Activated naive CD8-positive, alpha-beta T cell (primary cell): ENCODE measurements at regions not wholly inside any gene's neighbourhood (a gene's known extent, or its start where the extent isn't known, plus 50 kb on each side); places are given as distances from the start of the nearest gene placed in this dataset.
"Not testable (repeated sequence)": the region's sequence is repeated elsewhere in the genome, so short reads cannot be mapped to it uniquely, and the experiment has no call there.

ENCODE experiments used
- H3K27ac Mint-ChIP-seq: one replicate; pipeline ENCODE4 v1.8.0; 2021; ENCODE audit warnings: mixed read lengths
- H3K27me3 Mint-ChIP-seq: one replicate; pipeline ENCODE4 v1.8.0; 2021; ENCODE audit warnings: mixed read lengths
- H3K36me3 Mint-ChIP-seq: one replicate; pipeline ENCODE4 v1.8.0; 2021; ENCODE audit warnings: mixed read lengths
- H3K4me1 Mint-ChIP-seq: one replicate; pipeline ENCODE4 v1.8.0; 2021; ENCODE audit warnings: low read depth, mixed read lengths
- H3K4me3 Mint-ChIP-seq: one replicate; pipeline ENCODE4 v1.8.0; 2021; ENCODE audit warnings: mild to moderate bottlenecking, mixed read lengths
- H3K9me3 Mint-ChIP-seq: one replicate; pipeline ENCODE4 v1.8.0; 2021; ENCODE audit warnings: low read depth, mixed read lengths

GRCh38 chr15:69862540-69862939 is 235.2 kb downstream of the TLE3 start:
- H3K27me3 Mint-ChIP-seq: peaks cover 1% of the 10 kb centered on the region
- peaks cover 13% of the 10 kb centered on the region for H3K4me1 Mint-ChIP-seq
- peaks cover 4% of the 10 kb centered on the region for H3K36me3 Mint-ChIP-seq
- H3K4me3 Mint-ChIP-seq: no peak overlapping the region
- H3K9me3 Mint-ChIP-seq: no peaks in the 10 kb centered on the region
- no peak overlapping the region for H3K27ac Mint-ChIP-seq

GRCh38 chr15:69863446-69863845 is 234.3 kb downstream of the TLE3 start:
- no peak overlapping the region for H3K4me3 Mint-ChIP-seq
- peaks cover 4% of the 10 kb centered on the region for H3K36me3 Mint-ChIP-seq
- peaks cover 1% of the 10 kb centered on the region for H3K27me3 Mint-ChIP-seq
- no peak overlapping the region for H3K27ac Mint-ChIP-seq
- no peaks in the 10 kb centered on the region for H3K9me3 Mint-ChIP-seq
- peaks cover 7% of the 10 kb centered on the region for H3K4me1 Mint-ChIP-seq

- Mint-ChIP-seq H3K4me1 (peaks cover 3% of the 10 kb centered on the region), H3K27ac (no peak overlapping the region), H3K9me3 (no peaks in the 10 kb centered on the region), H3K27me3 (peaks cover under 1% of the 10 kb centered on the region), H3K36me3 (peaks cover 4% of the 10 kb centered on the region), H3K4me3 (no peak overlapping the region)
Observed at GRCh38 chr15:69865369-69865768, 232.3 kb downstream of the TLE3 start.

GRCh38 chr15:69868756-69869155 is 229.0 kb downstream of the TLE3 start:
- no peaks in the 10 kb centered on the region for H3K4me1 Mint-ChIP-seq
- H3K27me3 Mint-ChIP-seq: no peaks in the 10 kb centered on the region
- H3K36me3 Mint-ChIP-seq: peaks cover 6% of the 10 kb centered on the region

GRCh38 chr15:69869291-69869690 is 228.4 kb downstream of the TLE3 start:
- Mint-ChIP-seq H3K4me1 (no peaks in the 10 kb centered on the region), H3K36me3 (peaks cover 5% of the 10 kb centered on the region), H3K27me3 (no peaks in the 10 kb centered on the region), H3K27ac (no peak overlapping the region), H3K9me3 (peaks cover 8% of the 10 kb centered on the region), H3K4me3 (no peak overlapping the region)

More at GRCh38 chr15:69868756-69869155, 229.0 kb downstream of the TLE3 start:
- H3K27ac Mint-ChIP-seq: no peak overlapping the region
- H3K9me3 Mint-ChIP-seq: peaks cover 2% of the 10 kb centered on the region
- no peak overlapping the region for H3K4me3 Mint-ChIP-seq

GRCh38 chr15:69869881-69870505 is 227.7 kb downstream of the TLE3 start:
- no peaks in the 10 kb centered on the region for H3K4me1 Mint-ChIP-seq
- H3K4me3 Mint-ChIP-seq: no peak overlapping the region
- no peak overlapping the region for H3K27ac Mint-ChIP-seq
- peaks cover 4% of the 10 kb centered on the region for H3K36me3 Mint-ChIP-seq
- peaks cover 9% of the 10 kb centered on the region for H3K9me3 Mint-ChIP-seq
- H3K27me3 Mint-ChIP-seq: no peaks in the 10 kb centered on the region

GRCh38 chr15:69871511-69872134 is 226.1 kb downstream of the TLE3 start:
- Mint-ChIP-seq H3K4me3 (no peak overlapping the region), H3K27ac (no peak overlapping the region), H3K4me1 (no peaks in the 10 kb centered on the region), H3K27me3 (no peaks in the 10 kb centered on the region), H3K9me3 (peaks cover 9% of the 10 kb centered on the region), H3K36me3 (peaks cover 4% of the 10 kb centered on the region)

GRCh38 chr15:69873807-69874206 is 223.9 kb downstream of the TLE3 start:
- Mint-ChIP-seq H3K27ac (no peak overlapping the region), H3K27me3 (no peaks in the 10 kb centered on the region), H3K36me3 (peaks cover 4% of the 10 kb centered on the region)

GRCh38 chr15:69874321-69874720 is 223.4 kb downstream of the TLE3 start:
- no peak overlapping the region for H3K4me3 Mint-ChIP-seq
- peaks cover 9% of the 10 kb centered on the region for H3K9me3 Mint-ChIP-seq
- no peaks in the 10 kb centered on the region for H3K4me1 Mint-ChIP-seq
- no peaks in the 10 kb centered on the region for H3K27me3 Mint-ChIP-seq
- peaks cover 4% of the 10 kb centered on the region for H3K36me3 Mint-ChIP-seq
- no peak overlapping the region for H3K27ac Mint-ChIP-seq

More at GRCh38 chr15:69873807-69874206, 223.9 kb downstream of the TLE3 start:
- Mint-ChIP-seq H3K4me1 (no peaks in the 10 kb centered on the region), H3K9me3 (peaks cover 9% of the 10 kb centered on the region), H3K4me3 (no peak overlapping the region)

- no peak overlapping the region for H3K4me3 Mint-ChIP-seq
- H3K9me3 Mint-ChIP-seq: peaks cover 9% of the 10 kb centered on the region
- H3K27ac Mint-ChIP-seq: no peak overlapping the region
- H3K27me3 Mint-ChIP-seq: no peaks in the 10 kb centered on the region
- H3K36me3 Mint-ChIP-seq: peaks cover 4% of the 10 kb centered on the region
- H3K4me1 Mint-ChIP-seq: no peaks in the 10 kb centered on the region
Observed at GRCh38 chr15:69876064-69876940, 221.4 kb downstream of the TLE3 start.

- H3K27ac Mint-ChIP-seq, H3K9me3 Mint-ChIP-seq, H3K36me3 Mint-ChIP-seq, H3K4me3 Mint-ChIP-seq, H3K4me1 Mint-ChIP-seq, H3K27me3 Mint-ChIP-seq: not testable (repeated sequence)
Observed at GRCh38 chr15:69879963-69880362, 217.8 kb downstream of the TLE3 start.

- H3K4me3 Mint-ChIP-seq: no peak overlapping the region
- no peak overlapping the region for H3K27ac Mint-ChIP-seq
- H3K27me3 Mint-ChIP-seq: no peaks in the 10 kb centered on the region
- H3K9me3 Mint-ChIP-seq: no peaks in the 10 kb centered on the region
- no peaks in the 10 kb centered on the region for H3K4me1 Mint-ChIP-seq
- H3K36me3 Mint-ChIP-seq: no peaks in the 10 kb centered on the region
Observed at GRCh38 chr15:69880571-69881301, 217.0 kb downstream of the TLE3 start.

GRCh38 chr15:69881302-69881670 is 216.4 kb downstream of the TLE3 start:
- no peaks in the 10 kb centered on the region for H3K36me3 Mint-ChIP-seq

GRCh38 chr15:69881766-69882165 is 216.0 kb downstream of the TLE3 start:
- Mint-ChIP-seq H3K27me3 (no peaks in the 10 kb centered on the region), H3K4me1 (no peaks in the 10 kb centered on the region), H3K36me3 (no peaks in the 10 kb centered on the region), H3K27ac (no peak overlapping the region), H3K4me3 (no peak overlapping the region), H3K9me3 (no peaks in the 10 kb centered on the region)

More at GRCh38 chr15:69881302-69881670, 216.4 kb downstream of the TLE3 start:
- H3K9me3 Mint-ChIP-seq: no peaks in the 10 kb centered on the region
- H3K27ac Mint-ChIP-seq: no peak overlapping the region
- H3K27me3 Mint-ChIP-seq: no peaks in the 10 kb centered on the region
- H3K4me3 Mint-ChIP-seq: no peak overlapping the region
- H3K4me1 Mint-ChIP-seq: no peaks in the 10 kb centered on the region

- Mint-ChIP-seq H3K27ac (no peak overlapping the region), H3K4me3 (no peak overlapping the region), H3K36me3 (no peaks in the 10 kb centered on the region), H3K27me3 (no peaks in the 10 kb centered on the region), H3K9me3 (no peaks in the 10 kb centered on the region), H3K4me1 (no peaks in the 10 kb centered on the region)
Observed at GRCh38 chr15:69883306-69883705, 214.4 kb downstream of the TLE3 start.
